Naive B cell (primary cell): ENCODE measurements at regions not wholly inside any gene's neighbourhood (a gene's known extent, or its start where the extent isn't known, plus 50 kb on each side); places are given as distances from the start of the nearest gene placed in this dataset.
"Not testable (repeated sequence)": the region's sequence is repeated elsewhere in the genome, so short reads cannot be mapped to it uniquely, and the experiment has no call there.

ENCODE experiments used
- ATAC-seq, 2 donors: fragments of 150-1000 bp; cut with Tn5 transposase; 2 replicates each; pipeline ENCODE4 v1.10.0; 2021; ENCODE audit warnings: low read depth in 2 of 2, mild to moderate bottlenecking in 2 of 2, moderate library complexity in 2 of 2
- DNase-seq: peaks from one replicate; pipeline ENCODE4 v3.0.0; 2022
- H3K27ac Mint-ChIP-seq, 6 donors: one replicate each; pipeline ENCODE4 v1.8.0; 2020 to 2022; ENCODE audit warnings: mild to moderate bottlenecking in 6 of 6, mixed read lengths in 6 of 6, moderate library complexity in 5 of 6, inconsistent platforms in 2 of 6
- H3K27me3 Mint-ChIP-seq, 3 donors: one replicate each; pipeline ENCODE4 v1.8.0; 2021 to 2022; ENCODE audit warnings: mixed read lengths in 3 of 3, mild to moderate bottlenecking in 1 of 3
- H3K36me3 Mint-ChIP-seq, 2 donors: one replicate each; pipeline ENCODE4 v1.8.0; 2020 to 2022; ENCODE audit warnings: mixed read lengths in 2 of 2, inconsistent platforms in 1 of 2, mild to moderate bottlenecking in 1 of 2
- H3K4me1 Mint-ChIP-seq, 3 donors: one replicate each; pipeline ENCODE4 v1.8.0; 2020 to 2022; ENCODE audit warnings: mixed read lengths in 3 of 3, inconsistent platforms in 1 of 3, mild to moderate bottlenecking in 1 of 3, moderate library complexity in 1 of 3
- H3K4me3 Mint-ChIP-seq, 8 donors: one replicate each; pipeline ENCODE4 v1.8.0; 2020 to 2022; ENCODE audit warnings: mild to moderate bottlenecking in 8 of 8, mixed read lengths in 8 of 8, moderate library complexity in 8 of 8, inconsistent platforms in 2 of 8
- H3K9me3 Mint-ChIP-seq, 7 donors: one replicate each; pipeline ENCODE4 v1.8.0; 2020 to 2022; ENCODE audit warnings: mixed read lengths in 7 of 7, mild to moderate bottlenecking in 5 of 7, inconsistent platforms in 2 of 7, moderate library complexity in 1 of 7

- H3K4me1 Mint-ChIP-seq, H3K27ac Mint-ChIP-seq, H3K4me3 Mint-ChIP-seq, H3K27me3 Mint-ChIP-seq, ATAC-seq, DNase-seq: not testable (repeated sequence)
- Mint-ChIP-seq H3K36me3 (peaks cover 0 to 11% of the 10 kb centered on the region in 2 donors), H3K9me3 (peaks cover 3 to 24% (median 18%) of the 10 kb centered on the region in 7 donors)
These were observed 190.0 kb upstream of the MGAT5 start for GRCh38 chr2:134063916-134064315.

GRCh38 chr2:134070281-134070741 lies 183.6 kb upstream of the MGAT5 start:
- Mint-ChIP-seq H3K27me3 (peaks cover 0 to 7% (median 5%) of the 10 kb centered on the region in 3 donors), H3K9me3 (peaks cover 2 to 14% (median 7%) of the 10 kb centered on the region in 7 donors), H3K36me3 (peaks cover 6 to 13% of the 10 kb centered on the region in 2 donors), H3K4me1 (peaks cover 0 to 5% (median 3%) of the 10 kb centered on the region in 3 donors), H3K4me3 (no peak overlapping the region), H3K27ac (peak overlapping the region in 1 of 6 donors; percentile 54)
- ATAC-seq (no peak), DNase-seq (no peak)

GRCh38 chr2:134072341-134072740 lies 181.5 kb upstream of the MGAT5 start:
- Mint-ChIP-seq H3K4me3 (no peak overlapping the region), H3K27ac (no peak overlapping the region), H3K9me3 (peaks cover 4 to 18% (median 12%) of the 10 kb centered on the region in 7 donors), H3K27me3 (peaks cover 5 to 7% (median 6%) of the 10 kb centered on the region in 3 donors), H3K36me3 (peaks cover 13% of the 10 kb centered on the region in 2 donors), H3K4me1 (peaks cover 0 to 5% (median 3%) of the 10 kb centered on the region in 3 donors)
- DNase-seq (no peak), ATAC-seq (no peak)

- H3K27ac Mint-ChIP-seq = no peak overlapping the region
These were observed 180.8 kb upstream of the MGAT5 start for GRCh38 chr2:134073023-134073422.

GRCh38 chr2:134074619-134075018 lies 179.3 kb upstream of the MGAT5 start:
- no peak overlapping the region for H3K27ac Mint-ChIP-seq
- H3K4me3 Mint-ChIP-seq = peak overlapping the region in 1 of 8 donors; percentile 66
- H3K36me3 Mint-ChIP-seq = peaks cover 11% of the 10 kb centered on the region in 2 donors
- peaks cover 5 to 7% (median 6%) of the 10 kb centered on the region in 3 donors for H3K27me3 Mint-ChIP-seq
- ATAC-seq (no peak), DNase-seq (no peak)
- peaks cover 0 to 16% (median 14%) of the 10 kb centered on the region in 3 donors for H3K4me1 Mint-ChIP-seq
- peaks cover 3 to 16% (median 9%) of the 10 kb centered on the region in 7 donors for H3K9me3 Mint-ChIP-seq

More at GRCh38 chr2:134073023-134073422, 180.8 kb upstream of the MGAT5 start:
- Mint-ChIP-seq H3K36me3 (peaks cover 13% of the 10 kb centered on the region in 2 donors), H3K4me3 (no peak overlapping the region), H3K27me3 (peaks cover 5 to 7% (median 6%) of the 10 kb centered on the region in 3 donors), H3K9me3 (peaks cover 4 to 18% (median 12%) of the 10 kb centered on the region in 7 donors), H3K4me1 (peaks cover 0 to 5% (median 3%) of the 10 kb centered on the region in 3 donors)
- DNase-seq = no peak
- no peak for ATAC-seq

- Mint-ChIP-seq H3K27me3 (peaks cover 5 to 7% (median 6%) of the 10 kb centered on the region in 3 donors), H3K27ac (no peak overlapping the region), H3K9me3 (peaks cover 0 to 11% (median 4%) of the 10 kb centered on the region in 7 donors), H3K36me3 (peaks cover 7 to 8% of the 10 kb centered on the region in 2 donors), H3K4me1 (peaks cover 3 to 21% (median 20%) of the 10 kb centered on the region in 3 donors), H3K4me3 (no peak overlapping the region)
- ATAC-seq (no peak), DNase-seq (no peak)
These were observed 178.7 kb upstream of the MGAT5 start for GRCh38 chr2:134075204-134075603.

GRCh38 chr2:134078354-134078753 lies 175.5 kb upstream of the MGAT5 start:
- no peak for ATAC-seq

GRCh38 chr2:134079373-134079772 lies 174.5 kb upstream of the MGAT5 start:
- peaks cover 0 to 7% (median 4%) of the 10 kb centered on the region in 7 donors for H3K9me3 Mint-ChIP-seq
- H3K27ac Mint-ChIP-seq = peak overlapping the region in 1 of 6 donors; percentile 17
- peaks cover 3 to 21% (median 14%) of the 10 kb centered on the region in 3 donors for H3K4me1 Mint-ChIP-seq
- peak overlapping the region in 3 of 8 donors; percentile 16 to 34 (median 19) for H3K4me3 Mint-ChIP-seq
- H3K36me3 Mint-ChIP-seq = peaks cover 4 to 7% of the 10 kb centered on the region in 2 donors
- DNase-seq (no peak), ATAC-seq (peak; percentile 51 to 72)
- peaks cover 13 to 19% (median 16%) of the 10 kb centered on the region in 3 donors for H3K27me3 Mint-ChIP-seq

More at GRCh38 chr2:134078354-134078753, 175.5 kb upstream of the MGAT5 start:
- peaks cover 7 to 8% of the 10 kb centered on the region in 2 donors for H3K36me3 Mint-ChIP-seq
- no peak overlapping the region for H3K4me3 Mint-ChIP-seq
- peak overlapping the region in 1 of 6 donors; percentile 49 for H3K27ac Mint-ChIP-seq
- peaks cover 12 to 20% (median 14%) of the 10 kb centered on the region in 3 donors for H3K27me3 Mint-ChIP-seq
- no peak for DNase-seq
- peaks cover 0 to 7% (median 4%) of the 10 kb centered on the region in 7 donors for H3K9me3 Mint-ChIP-seq
- peaks cover 3 to 21% (median 14%) of the 10 kb centered on the region in 3 donors for H3K4me1 Mint-ChIP-seq

GRCh38 chr2:134080386-134081089 lies 173.3 kb upstream of the MGAT5 start:
- Mint-ChIP-seq H3K27me3 (peaks cover 13 to 16% (median 14%) of the 10 kb centered on the region in 3 donors), H3K4me1 (peaks cover 3 to 21% (median 14%) of the 10 kb centered on the region in 3 donors), H3K9me3 (peaks cover 0 to 7% (median 4%) of the 10 kb centered on the region in 7 donors), H3K4me3 (no peak overlapping the region), H3K27ac (no peak overlapping the region), H3K36me3 (peaks cover 0 to 5% of the 10 kb centered on the region in 2 donors)
- no peak for ATAC-seq
- DNase-seq = no peak

- peaks cover 0 to 4% (median 0%) of the 10 kb centered on the region in 7 donors for H3K9me3 Mint-ChIP-seq
- DNase-seq (no peak), ATAC-seq (no peak)
- peaks cover 3 to 21% (median 14%) of the 10 kb centered on the region in 3 donors for H3K4me1 Mint-ChIP-seq
- H3K27me3 Mint-ChIP-seq = peaks cover 13 to 16% (median 14%) of the 10 kb centered on the region in 3 donors
- H3K36me3 Mint-ChIP-seq = no peaks in the 10 kb centered on the region
- no peak overlapping the region for H3K27ac Mint-ChIP-seq
- no peak overlapping the region for H3K4me3 Mint-ChIP-seq
These were observed 172.5 kb upstream of the MGAT5 start for GRCh38 chr2:134081238-134081938.

GRCh38 chr2:134083548-134083947 lies 170.3 kb upstream of the MGAT5 start:
- Mint-ChIP-seq H3K27ac (no peak overlapping the region), H3K36me3 (no peaks in the 10 kb centered on the region), H3K4me1 (peaks cover 3 to 20% (median 14%) of the 10 kb centered on the region in 3 donors), H3K27me3 (peaks cover 11 to 14% (median 13%) of the 10 kb centered on the region in 3 donors), H3K9me3 (no peaks in the 10 kb centered on the region), H3K4me3 (no peak overlapping the region)
- ATAC-seq (no peak), DNase-seq (no peak)

- H3K9me3 Mint-ChIP-seq = peaks cover 0 to 2% (median 0%) of the 10 kb centered on the region in 7 donors
- H3K27ac Mint-ChIP-seq = no peak overlapping the region
- ATAC-seq = no peak
- peaks cover 5 to 15% (median 7%) of the 10 kb centered on the region in 3 donors for H3K27me3 Mint-ChIP-seq
- H3K36me3 Mint-ChIP-seq = peaks cover 0 to 9% of the 10 kb centered on the region in 2 donors
- H3K4me1 Mint-ChIP-seq = peaks cover 0 to 4% (median 0%) of the 10 kb centered on the region in 3 donors
- no peak for DNase-seq
- peak overlapping the region in 1 of 8 donors; percentile 74 for H3K4me3 Mint-ChIP-seq
These were observed 167.2 kb upstream of the MGAT5 start for GRCh38 chr2:134086594-134087219.
